ENCODE measurements at regions not wholly inside any gene's neighbourhood (a gene's known extent, or its start where the extent isn't known, plus 50 kb on each side); places are given as distances from the start of the nearest gene placed in this dataset.

DNA sequence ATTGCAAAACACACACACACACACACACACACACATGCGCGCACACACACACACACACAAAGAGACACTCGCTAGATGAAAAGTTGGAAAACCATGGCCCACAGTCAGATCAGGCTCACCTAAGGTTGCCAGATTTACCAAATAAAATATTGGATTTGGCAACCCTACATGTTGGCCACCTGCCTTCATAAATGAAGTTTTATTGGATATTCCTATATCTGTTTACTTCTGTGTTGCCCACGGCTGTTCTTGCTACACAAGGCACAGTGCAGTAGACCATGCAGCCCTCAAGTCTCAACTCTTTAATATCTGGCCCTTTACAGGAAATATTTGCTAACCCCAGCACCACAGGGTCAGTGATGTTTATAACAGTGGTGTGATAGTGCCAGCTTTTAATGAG is 445.0 kb upstream of the PROK2 start:
- Histone ChIP-seq H3K14ac (ENCODE audit: insufficient read depth, low read length) (no peak overlapping the region), H2BK15ac (ENCODE audit: low read depth, low read length) (no peak overlapping the region), H2BK20ac (ENCODE audit: low read depth, low read length, poor library complexity, severe bottlenecking) (no peak overlapping the region), H3K18ac (ENCODE audit: insufficient read length, low read depth, low read length) (no peak overlapping the region), H3K4me2 (ENCODE audit: insufficient read depth, insufficient read length, low read length) (no peak overlapping the region), H3K56ac (ENCODE audit: insufficient read length, low read depth, low read length) (no peak overlapping the region), H2BK12ac (ENCODE audit: insufficient read length, low read depth, low read length) (no peak overlapping the region), H4K91ac (ENCODE audit: insufficient read length, low read depth, low read length) (no peak overlapping the region), H4K5ac (ENCODE audit: insufficient read length, low read depth, low read length) (no peak overlapping the region), H3K27ac (ENCODE audit: insufficient read length, low read depth, low read length) (no peak overlapping the region), H3K9ac (ENCODE audit: extremely low read depth, insufficient read length, low read length) (no peak overlapping the region), H4K20me1 (ENCODE audit: control insufficient read depth, insufficient read depth, insufficient read length) (no peaks in the 10 kb centered on the region), H2AFZ (ENCODE audit: low read length) (no peak overlapping the region), H2BK5ac (ENCODE audit: insufficient read length, low read length) (no peak overlapping the region), H3T11ph (ENCODE audit: low read length) (no peak overlapping the region), H3K9me3 (ENCODE audit: control insufficient read depth, low read depth, low read length) (peaks cover 14% of the 10 kb centered on the region), H4K8ac (replicated peaks; ENCODE audit: insufficient read length, low read depth, low read length) (no peak overlapping the region), H2AK5ac (ENCODE audit: insufficient read length, low read length) (no peak overlapping the region), H3K23me2 (ENCODE audit: insufficient read length, low read depth, low read length, poor library complexity, severe bottlenecking) (no peaks in the 10 kb centered on the region), H3K4me1 (ENCODE audit: insufficient read depth, low read length) (no peaks in the 10 kb centered on the region), H3K79me2 (ENCODE audit: insufficient read depth, low read length) (no peaks in the 10 kb centered on the region), H3K27me3 (ENCODE audit: insufficient read depth, low read length) (no peaks in the 10 kb centered on the region), H3K23ac (ENCODE audit: insufficient read length, low read depth, low read length) (no peak overlapping the region), H3K4ac (ENCODE audit: low read depth, low read length) (no peak overlapping the region), H2BK120ac (ENCODE audit: low read depth, low read length, poor library complexity, severe bottlenecking) (no peak overlapping the region), H3K79me1 (ENCODE audit: insufficient read depth, low read depth, low read length, poor library complexity, severe bottlenecking) (no peaks in the 10 kb centered on the region)
- Mint-ChIP-seq H3K4me1 (peaks cover 2 to 8% of the 10 kb centered on the region in 2 experiments), H3K4me3 (no peak overlapping the region), H3K9me3 (peaks cover 14 to 16% of the 10 kb centered on the region in 2 experiments), H3K27ac (no peak overlapping the region), H3K36me3 (ENCODE audit: insufficient read depth in 1 of 3, low read depth in 3 of 3) (peaks cover 5 to 13% (median 11%) of the 10 kb centered on the region in 3 experiments; a peak in 6 of 7 replicates), H3K27me3 (ENCODE audit: low read depth) (peaks cover 7% of the 10 kb centered on the region; the same call in 1 of the 2 replicates)
- no CpG with 5 or more reads among the region's 4 CpGs for WGBS (ENCODE audit: extremely low coverage, insufficient read length, low lambda C conversion rate)
- no peak for DNase-seq
- TF ChIP-seq, protein P1, sequence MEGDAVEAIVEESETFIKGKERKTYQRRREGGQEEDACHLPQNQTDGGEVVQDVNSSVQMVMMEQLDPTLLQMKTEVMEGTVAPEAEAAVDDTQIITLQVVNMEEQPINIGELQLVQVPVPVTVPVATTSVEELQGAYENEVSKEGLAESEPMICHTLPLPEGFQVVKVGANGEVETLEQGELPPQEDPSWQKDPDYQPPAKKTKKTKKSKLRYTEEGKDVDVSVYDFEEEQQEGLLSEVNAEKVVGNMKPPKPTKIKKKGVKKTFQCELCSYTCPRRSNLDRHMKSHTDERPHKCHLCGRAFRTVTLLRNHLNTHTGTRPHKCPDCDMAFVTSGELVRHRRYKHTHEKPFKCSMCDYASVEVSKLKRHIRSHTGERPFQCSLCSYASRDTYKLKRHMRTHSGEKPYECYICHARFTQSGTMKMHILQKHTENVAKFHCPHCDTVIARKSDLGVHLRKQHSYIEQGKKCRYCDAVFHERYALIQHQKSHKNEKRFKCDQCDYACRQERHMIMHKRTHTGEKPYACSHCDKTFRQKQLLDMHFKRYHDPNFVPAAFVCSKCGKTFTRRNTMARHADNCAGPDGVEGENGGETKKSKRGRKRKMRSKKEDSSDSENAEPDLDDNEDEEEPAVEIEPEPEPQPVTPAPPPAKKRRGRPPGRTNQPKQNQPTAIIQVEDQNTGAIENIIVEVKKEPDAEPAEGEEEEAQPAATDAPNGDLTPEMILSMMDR (conservative IDR thresholded peaks at IDR 0.05) = no peak

Data from H9 (cell line).